SK-N-MC (cell line): ENCODE measurements at regions not wholly inside any gene's neighbourhood (a gene's known extent, or its start where the extent isn't known, plus 50 kb on each side); places are given as distances from the start of the nearest gene placed in this dataset.
"Not testable (repeated sequence)": the region's sequence is repeated elsewhere in the genome, so short reads cannot be mapped to it uniquely, and the experiment has no call there.

Experiments
- DNase-seq: peaks from one replicate; pipeline ENCODE4 v3.0.0-alpha.2; 2011; ENCODE audit warnings: low read depth, low spot score
- H3K27ac ChIP-seq: fragments of 200-600 bp; sonication (generic); 2 replicates; pipeline ENCODE4 v1.5.1; 2016; ENCODE audit warnings: mixed run types
- H3K36me3 ChIP-seq: fragments of 200-600 bp; sonication (generic); 2 replicates; pipeline ENCODE4 v1.6.1; 2017; ENCODE audit warnings: antibody characterized with exemption, low read length, mixed read lengths; ENCODE audit not compliant: insufficient read depth
- H3K4me3 ChIP-seq: fragments of 200-600 bp; sonication (generic); 2 replicates; pipeline ENCODE4 v1.5.1; 2016
- H3K9ac ChIP-seq: fragments of 200-600 bp; sonication (generic); 2 replicates; pipeline ENCODE4 v1.8.0; 2017; ENCODE audit warnings: mixed run types, mixed read lengths; ENCODE audit not compliant: insufficient read length
- H3K9me3 ChIP-seq: fragments of 200-600 bp; sonication (generic); 2 replicates; pipeline ENCODE4 v1.6.1; 2017; ENCODE audit warnings: low read depth, mild to moderate bottlenecking, antibody characterized with exemption, low read length, moderate library complexity, mixed read lengths
- EZH2 ChIP-seq: fragments of 200-600 bp; sonication (generic); IDR thresholded peaks from one replicate; pipeline ENCODE4 v1.6.1; 2017; ENCODE audit warnings: antibody characterized with exemption
- FOXP2 ChIP-seq: optimal IDR thresholded peaks from 2 replicates; pipeline ENCODE3; 2011; ENCODE audit warnings: mild to moderate bottlenecking, moderate library complexity; ENCODE audit not compliant: insufficient read depth; ENCODE audit errors: extremely low read length, control extremely low read depth
- POLR2AphosphoS5 ChIP-seq: IDR thresholded peaks from 2 replicates; pipeline ENCODE4 v1.6.1; 2012; ENCODE audit warnings: mild to moderate bottlenecking, low read depth, low read length, borderline replicate concordance

- TF ChIP-seq POLR2AphosphoS5: no peak
- TF ChIP-seq FOXP2: no peak
- TF ChIP-seq EZH2: no peak
- H3K9ac ChIP-seq: no peak overlapping the region
- no peak for DNase-seq
Measured at GRCh38 chr10:129059977-129060376, 407.1 kb upstream of the MGMT start.

GRCh38 chr10:129063212-129063611 lies 403.8 kb upstream of the MGMT start:
- H3K27ac ChIP-seq: no peak overlapping the region
- no peaks in the 10 kb centered on the region for H3K36me3 ChIP-seq
- H3K9ac ChIP-seq: no peak overlapping the region
- H3K9me3 ChIP-seq: no peaks in the 10 kb centered on the region
- H3K4me3 ChIP-seq: no peak overlapping the region
- no peak for DNase-seq
- TF ChIP-seq POLR2AphosphoS5: no peak
- TF ChIP-seq EZH2: no peak
- TF ChIP-seq FOXP2: no peak

More at GRCh38 chr10:129059977-129060376, 407.1 kb upstream of the MGMT start:
- no peak overlapping the region for H3K27ac ChIP-seq
- H3K9me3 ChIP-seq: no peaks in the 10 kb centered on the region
- H3K36me3 ChIP-seq: no peaks in the 10 kb centered on the region
- H3K4me3 ChIP-seq: no peak overlapping the region

- Histone ChIP-seq H3K4me3 (no peak overlapping the region), H3K27ac (no peak overlapping the region), H3K9me3 (no peaks in the 10 kb centered on the region), H3K36me3 (no peaks in the 10 kb centered on the region), H3K9ac (no peak overlapping the region)
- TF ChIP-seq EZH2: no peak
- DNase-seq: no peak
Measured at GRCh38 chr10:129063877-129064276, 403.2 kb upstream of the MGMT start.

GRCh38 chr10:129066529-129066928 lies 400.5 kb upstream of the MGMT start:
- not testable (repeated sequence) for H3K27ac ChIP-seq, H3K9ac ChIP-seq, DNase-seq, H3K9me3 ChIP-seq, H3K36me3 ChIP-seq, H3K4me3 ChIP-seq

- DNase-seq, H3K36me3 ChIP-seq, H3K9me3 ChIP-seq: not testable (repeated sequence)
Measured at GRCh38 chr10:129071411-129071810, 395.6 kb upstream of the MGMT start.

GRCh38 chr10:129074939-129075338 lies 392.1 kb upstream of the MGMT start:
- H3K27ac ChIP-seq: no peak overlapping the region
- H3K36me3 ChIP-seq: no peaks in the 10 kb centered on the region
- no peak overlapping the region for H3K9ac ChIP-seq
- H3K9me3 ChIP-seq: no peaks in the 10 kb centered on the region
- no peak for TF ChIP-seq POLR2AphosphoS5
- TF ChIP-seq FOXP2: no peak
- no peak for TF ChIP-seq EZH2
- DNase-seq: no peak
- H3K4me3 ChIP-seq: no peak overlapping the region

More at GRCh38 chr10:129071411-129071810, 395.6 kb upstream of the MGMT start:
- not testable (repeated sequence) for H3K27ac ChIP-seq, H3K4me3 ChIP-seq, H3K9ac ChIP-seq

- no peak overlapping the region for H3K4me3 ChIP-seq
- H3K36me3 ChIP-seq: no peaks in the 10 kb centered on the region
- TF ChIP-seq POLR2AphosphoS5: no peak
- no peak for TF ChIP-seq EZH2
- H3K27ac ChIP-seq: no peak overlapping the region
- no peak for DNase-seq
- H3K9ac ChIP-seq: no peak overlapping the region
- H3K9me3 ChIP-seq: no peaks in the 10 kb centered on the region
Measured at GRCh38 chr10:129075508-129075907, 391.5 kb upstream of the MGMT start.

- Histone ChIP-seq H3K36me3 (no peaks in the 10 kb centered on the region), H3K27ac (no peak overlapping the region), H3K9ac (no peak overlapping the region), H3K4me3 (no peak overlapping the region), H3K9me3 (no peaks in the 10 kb centered on the region)
- TF ChIP-seq FOXP2 (no peak), EZH2 (no peak), POLR2AphosphoS5 (no peak)
- DNase-seq: no peak
Measured at GRCh38 chr10:129075927-129076326, 391.1 kb upstream of the MGMT start.

- Histone ChIP-seq H3K9me3 (no peaks in the 10 kb centered on the region), H3K27ac (no peak overlapping the region), H3K36me3 (no peaks in the 10 kb centered on the region), H3K4me3 (no peak overlapping the region), H3K9ac (no peak overlapping the region)
- no peak for TF ChIP-seq EZH2
- TF ChIP-seq POLR2AphosphoS5: no peak
- no peak for TF ChIP-seq FOXP2
- DNase-seq: no peak
Measured at GRCh38 chr10:129078346-129078745, 388.7 kb upstream of the MGMT start.

GRCh38 chr10:129078746-129079145 lies 388.3 kb upstream of the MGMT start:
- DNase-seq: no peak
- Histone ChIP-seq H3K27ac (no peak overlapping the region), H3K4me3 (no peak overlapping the region), H3K36me3 (no peaks in the 10 kb centered on the region), H3K9me3 (no peaks in the 10 kb centered on the region), H3K9ac (no peak overlapping the region)
- TF ChIP-seq FOXP2 (no peak), EZH2 (no peak), POLR2AphosphoS5 (no peak)
